Adrenal gland (tissue), 5 donors: ENCODE measurements at regions not wholly inside any gene's neighbourhood (a gene's known extent, or its start where the extent isn't known, plus 50 kb on each side); places are given as distances from the start of the nearest gene placed in this dataset.

Source experiments
- CTCF ChIP-seq, 6 experiments: fragments of 450-650 bp in 4 of 6; fragments of 200-600 bp in 2 of 6; sonication (generic) in 1 of 6; IDR thresholded peaks; 1 replicate in 5 of 6; 2 replicates in 1 of 6; pipeline versions ENCODE4 v1.5.1 to v1.8.0; 2016 to 2021; ENCODE audit warnings: antibody characterized with exemption in 6 of 6, mild to moderate bottlenecking in 2 of 6, moderate library complexity in 1 of 6
- POLR2A ChIP-seq, 2 donors: fragments of 450-650 bp; IDR thresholded peaks; one replicate each; pipeline ENCODE4 v1.6.1; 2017; ENCODE audit warnings: antibody characterized with exemption in 2 of 2, mild to moderate bottlenecking in 2 of 2, moderate library complexity in 1 of 2
- donor health status: DM: no; HTN: no; CAD: no.

- TF ChIP-seq CTCF (IDR thresholded peaks at IDR 0.05) (no peak), POLR2A (IDR thresholded peaks at IDR 0.05) (no peak)
These were observed 117.8 kb upstream of the RNF32 start for GRCh38 chr7:156522801-156523200.
